ENCODE measurements at regions not wholly inside any gene's neighbourhood (a gene's known extent, or its start where the extent isn't known, plus 50 kb on each side); places are given as distances from the start of the nearest gene placed in this dataset.

GRCh38 chr1:213530611-213531320 lies 457.0 kb upstream of the PROX1 start:
- TF ChIP-seq EZH2phosphoT487 (IDR thresholded peaks at IDR 0.05; ENCODE audit: borderline replicate concordance, low read length), result no peak
- no peak for TF ChIP-seq CTCF (IDR thresholded peaks at IDR 0.05; ENCODE audit: low read depth, low read length, poor library complexity, severe bottlenecking)
